ENCODE measurements at regions not wholly inside any gene's neighbourhood (a gene's known extent, or its start where the extent isn't known, plus 50 kb on each side); places are given as distances from the start of the nearest gene placed in this dataset.

DNA sequence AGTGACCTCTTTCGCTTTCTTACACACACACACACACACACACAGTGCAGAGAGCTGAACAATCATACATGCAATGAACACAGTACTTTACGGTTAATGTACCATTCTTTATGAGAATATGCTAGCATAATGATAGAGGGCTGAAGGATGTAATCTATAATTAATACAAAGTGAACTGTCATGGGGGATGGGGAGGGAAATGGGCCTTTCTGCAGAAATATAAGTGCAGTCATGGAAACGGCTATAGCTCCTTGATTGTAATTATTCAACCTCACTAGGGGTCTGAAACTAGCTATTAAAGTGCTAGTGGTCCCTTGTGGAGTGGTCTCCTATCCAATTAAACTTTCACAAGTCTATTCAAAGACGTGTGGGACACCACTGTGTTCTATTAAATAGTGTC is 443.2 kb upstream of the FOXG1 start:
- Mint-ChIP-seq H3K4me1 (ENCODE audit: low read depth) (no peaks in the 10 kb centered on the region), H3K27ac (no peak overlapping the region), H3K4me3 (no peak overlapping the region), H3K27me3 (no peaks in the 10 kb centered on the region), H3K36me3 (ENCODE audit: low read depth) (no peaks in the 10 kb centered on the region), H3K9me3 (peaks cover 14% of the 10 kb centered on the region)
- CTCF ChIA-PET: no interaction called here
- intact Hi-C loops (cut with micrococcal nuclease): no loop called here
- TF ChIP-seq, protein P1, sequence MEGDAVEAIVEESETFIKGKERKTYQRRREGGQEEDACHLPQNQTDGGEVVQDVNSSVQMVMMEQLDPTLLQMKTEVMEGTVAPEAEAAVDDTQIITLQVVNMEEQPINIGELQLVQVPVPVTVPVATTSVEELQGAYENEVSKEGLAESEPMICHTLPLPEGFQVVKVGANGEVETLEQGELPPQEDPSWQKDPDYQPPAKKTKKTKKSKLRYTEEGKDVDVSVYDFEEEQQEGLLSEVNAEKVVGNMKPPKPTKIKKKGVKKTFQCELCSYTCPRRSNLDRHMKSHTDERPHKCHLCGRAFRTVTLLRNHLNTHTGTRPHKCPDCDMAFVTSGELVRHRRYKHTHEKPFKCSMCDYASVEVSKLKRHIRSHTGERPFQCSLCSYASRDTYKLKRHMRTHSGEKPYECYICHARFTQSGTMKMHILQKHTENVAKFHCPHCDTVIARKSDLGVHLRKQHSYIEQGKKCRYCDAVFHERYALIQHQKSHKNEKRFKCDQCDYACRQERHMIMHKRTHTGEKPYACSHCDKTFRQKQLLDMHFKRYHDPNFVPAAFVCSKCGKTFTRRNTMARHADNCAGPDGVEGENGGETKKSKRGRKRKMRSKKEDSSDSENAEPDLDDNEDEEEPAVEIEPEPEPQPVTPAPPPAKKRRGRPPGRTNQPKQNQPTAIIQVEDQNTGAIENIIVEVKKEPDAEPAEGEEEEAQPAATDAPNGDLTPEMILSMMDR (IDR thresholded peaks at IDR 0.05): no peak
- POLR2A ChIA-PET: no interaction called here
- ATAC-seq (no peak), DNase-seq (no peak)

DNA sequence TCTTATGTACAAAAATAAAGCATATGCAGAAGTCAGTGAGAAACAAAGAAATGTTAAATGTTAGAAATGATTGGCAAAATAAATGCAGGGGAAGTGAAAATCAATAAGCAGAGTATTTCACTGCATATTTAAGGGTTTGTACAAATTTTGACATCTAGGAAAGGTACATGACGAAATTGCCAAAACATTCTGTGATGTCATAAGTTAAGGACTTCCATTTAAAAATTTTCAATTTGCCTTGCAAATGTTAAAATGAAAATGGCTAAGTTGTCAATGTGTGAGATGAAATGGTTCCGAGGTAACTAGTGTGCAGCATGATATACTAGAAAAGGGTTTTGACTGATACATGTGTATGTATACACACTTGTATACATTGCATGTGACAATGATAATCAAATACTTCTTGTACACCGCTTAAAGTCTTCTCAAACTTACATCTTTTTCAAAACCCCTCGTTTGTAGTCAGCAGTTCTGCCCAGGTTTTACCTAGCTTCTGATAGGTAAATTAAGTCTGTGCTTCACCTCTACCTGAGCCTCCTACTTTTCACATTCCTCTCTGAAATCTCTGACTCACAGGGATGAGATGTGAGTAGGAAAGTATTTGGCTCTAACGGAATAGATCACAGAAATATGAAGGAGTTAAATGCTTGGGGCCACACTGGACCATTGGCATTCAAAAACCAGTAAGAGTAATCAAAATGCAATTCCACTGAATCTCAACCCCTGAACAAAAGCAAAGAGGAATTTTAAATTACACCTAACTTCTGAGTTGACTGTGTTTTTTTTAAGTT is 442.4 kb upstream of the FOXG1 start:
- no peaks in the 10 kb centered on the region for H3K4me1 Mint-ChIP-seq (ENCODE audit: low read depth)
- no peak overlapping the region for H3K27ac Mint-ChIP-seq
- peaks cover 15% of the 10 kb centered on the region for H3K9me3 Mint-ChIP-seq
- DNase-seq: no peak
- POLR2A ChIA-PET: no interaction called here
- ATAC-seq: no peak
- CTCF ChIA-PET: no interaction called here
- intact Hi-C loops (cut with micrococcal nuclease): no loop called here
- H3K36me3 Mint-ChIP-seq (ENCODE audit: low read depth): no peaks in the 10 kb centered on the region
- no peak overlapping the region for H3K4me3 Mint-ChIP-seq
- TF ChIP-seq, protein P1 (IDR thresholded peaks at IDR 0.05): no peak
- H3K27me3 Mint-ChIP-seq: no peaks in the 10 kb centered on the region

DNA sequence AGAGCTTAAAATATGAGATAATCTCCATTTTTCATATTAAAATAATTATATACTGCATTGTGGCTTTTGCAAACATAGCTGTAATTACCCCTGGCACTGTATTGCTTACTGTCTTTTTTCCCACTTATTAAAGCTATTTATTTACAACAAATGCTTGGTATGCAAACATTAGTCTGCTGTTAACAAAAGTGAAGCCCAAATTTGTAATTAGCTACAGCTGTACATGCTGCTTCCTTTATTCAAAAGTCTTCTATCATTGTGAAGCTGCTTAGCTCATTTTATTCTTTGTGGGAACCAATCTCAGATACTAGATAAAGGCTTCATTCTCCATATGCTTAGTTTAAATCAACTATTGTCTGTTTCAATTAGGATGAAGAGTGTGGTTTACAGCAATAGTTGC is 425.8 kb upstream of the FOXG1 start:
- Mint-ChIP-seq H3K36me3 (ENCODE audit: low read depth) (no peaks in the 10 kb centered on the region), H3K9me3 (peaks cover 5% of the 10 kb centered on the region), H3K4me3 (no peak overlapping the region), H3K27me3 (no peaks in the 10 kb centered on the region), H3K4me1 (ENCODE audit: low read depth) (no peaks in the 10 kb centered on the region), H3K27ac (no peak overlapping the region)
- TF ChIP-seq, protein P1 (IDR thresholded peaks at IDR 0.05): no peak
- ChIA-PET CTCF (no interaction called here), POLR2A (no interaction called here)
- intact Hi-C loops (cut with micrococcal nuclease): no loop called here
- DNase-seq (no peak), ATAC-seq (no peak)

DNA sequence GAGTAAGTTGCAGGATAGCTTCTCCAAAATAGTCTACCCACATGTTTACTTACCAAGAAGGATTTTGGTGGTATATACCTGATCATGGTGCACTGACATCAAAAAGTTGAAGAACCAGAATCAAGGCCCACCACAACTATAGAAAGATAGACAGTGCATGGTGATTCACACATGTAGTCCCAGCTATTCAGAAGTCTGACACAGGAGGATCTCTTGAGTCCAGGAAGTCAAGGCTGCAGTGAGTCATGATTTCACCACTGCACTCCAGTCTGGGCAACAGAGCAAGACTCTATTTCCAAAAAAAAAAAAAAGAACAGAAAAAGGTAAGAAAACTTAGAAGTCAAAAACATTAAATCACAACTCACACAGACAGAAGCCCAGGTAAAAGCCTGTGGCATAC is 422.2 kb upstream of the FOXG1 start:
- intact Hi-C loops (cut with micrococcal nuclease): no loop called here
- ChIA-PET CTCF (no interaction called here), POLR2A (no interaction called here)
- Mint-ChIP-seq H3K27me3 (no peaks in the 10 kb centered on the region), H3K4me3 (no peak overlapping the region), H3K27ac (no peak overlapping the region), H3K36me3 (ENCODE audit: low read depth) (no peaks in the 10 kb centered on the region), H3K9me3 (peaks cover 11% of the 10 kb centered on the region), H3K4me1 (ENCODE audit: low read depth) (no peaks in the 10 kb centered on the region)
- DNase-seq (no peak), ATAC-seq (no peak)
- TF ChIP-seq, protein P1 (IDR thresholded peaks at IDR 0.05): no peak

DNA sequence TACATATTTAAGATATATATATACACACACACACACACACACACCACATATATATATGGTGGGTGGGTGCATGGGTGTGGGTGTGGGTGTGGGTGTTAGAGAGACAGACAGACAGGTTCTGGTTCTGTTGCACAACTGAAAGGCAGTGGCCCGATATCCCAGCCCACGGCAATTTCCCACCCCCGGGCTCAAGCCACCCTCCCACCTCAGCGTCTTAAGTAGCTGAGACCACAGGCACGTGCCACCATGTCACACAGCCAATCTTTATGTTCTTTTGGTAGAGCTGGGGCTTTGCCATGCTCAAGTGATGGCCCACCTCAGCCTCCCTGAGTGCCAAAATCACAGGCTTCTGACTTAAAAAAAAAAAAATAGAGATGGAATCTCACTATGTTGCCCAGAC is 417.8 kb upstream of the FOXG1 start:
- TF ChIP-seq, protein P1 (IDR thresholded peaks at IDR 0.05): no peak
- ChIA-PET POLR2A (no interaction called here), CTCF (no interaction called here)
- no peaks in the 10 kb centered on the region for H3K4me1 Mint-ChIP-seq (ENCODE audit: low read depth)
- H3K36me3 Mint-ChIP-seq (ENCODE audit: low read depth): no peaks in the 10 kb centered on the region
- no peaks in the 10 kb centered on the region for H3K27me3 Mint-ChIP-seq
- ATAC-seq (no peak), DNase-seq (no peak)
- H3K27ac Mint-ChIP-seq: no peak overlapping the region
- no peak overlapping the region for H3K4me3 Mint-ChIP-seq
- H3K9me3 Mint-ChIP-seq: peaks cover 14% of the 10 kb centered on the region
- intact Hi-C loops (cut with micrococcal nuclease): no loop called here

Data from activated CD8-positive, alpha-beta T cell treated with anti-CD3 and anti-CD28 coated beads for 36 hours (primary cell).